Panc1 (cell line): ENCODE measurements at regions not wholly inside any gene's neighbourhood (a gene's known extent, or its start where the extent isn't known, plus 50 kb on each side); places are given as distances from the start of the nearest gene placed in this dataset.

Experiments
- ATAC-seq: fragments of 200-7000 bp; cut with Tn5 transposase; 2 replicates; pipeline ENCODE4 v1.9.1; 2020; ENCODE audit warnings: mild to moderate bottlenecking, moderate library complexity
- BruUV-seq: library from RNA; stranded (reverse); fragments of 400-500 nt; replicated peaks from 2 replicates; lab custom pipeline; 2021; lab: Mats Ljungman, UMichigan
- CTCF ChIA-PET: fragments of 300-600 bp; sonication (Branson Sonifier 250); formaldehyde crosslinking; loops from one replicate; lab custom pipeline; 2022; ENCODE audit warnings: antibody characterized with exemption; lab: Charles Lee
- POLR2A ChIA-PET: fragments of 300-600 bp; sonication (Branson Sonifier 250); formaldehyde crosslinking; loops from one replicate; lab custom pipeline; 2022; ENCODE audit warnings: antibody characterized with exemption; lab: Charles Lee
- DNase-seq: peaks from one replicate; pipeline ENCODE4 v3.0.0-alpha.2; 2010; ENCODE audit warnings: low read depth, low spot score
- H3K27ac ChIP-seq: 2 replicates; pipeline ENCODE4 v1.5.1; 2011; ENCODE audit warnings: mild to moderate bottlenecking, low read length, inconsistent platforms
- H3K27me3 ChIP-seq: fragments of 200-500 bp; sonication (Bioruptor generic); 2 replicates; pipeline ENCODE4 v1.6.0; 2014; ENCODE audit warnings: low read length, inconsistent platforms; ENCODE audit not compliant: control insufficient read depth, insufficient read depth
- H3K36me3 ChIP-seq: fragments of 200-500 bp; sonication (Bioruptor generic); 2 replicates; pipeline ENCODE4 v1.5.1; 2014; ENCODE audit warnings: inconsistent platforms, mild to moderate bottlenecking, low read length, moderate library complexity; ENCODE audit not compliant: control insufficient read depth, insufficient read depth
- H3K4me1 ChIP-seq: 2 replicates; pipeline ENCODE4 v1.5.1; 2011; ENCODE audit warnings: inconsistent platforms, mild to moderate bottlenecking, low read length, moderate library complexity; ENCODE audit not compliant: control insufficient read depth, insufficient read depth
- H3K4me3 ChIP-seq, 2 experiments: 2 replicates each; pipeline ENCODE4 v1.5.1; 2011 to 2012; ENCODE audit warnings: low read depth in 2 of 2, low read length in 2 of 2, mild to moderate bottlenecking in 2 of 2, inconsistent platforms in 1 of 2, moderate library complexity in 1 of 2
- H3K9me3 ChIP-seq: fragments of 200-500 bp; sonication (Bioruptor generic); 2 replicates; pipeline ENCODE4 v1.5.1; 2014; ENCODE audit warnings: low read depth, mild to moderate bottlenecking, inconsistent platforms, low read length, moderate library complexity; ENCODE audit not compliant: control insufficient read depth, insufficient read depth
- CTCF ChIP-seq: fragments of 450-650 bp; IDR thresholded peaks from 2 replicates; pipeline ENCODE4 v1.5.1; 2017; ENCODE audit warnings: mild to moderate bottlenecking
- POLR2AphosphoS5 ChIP-seq: IDR thresholded peaks from 2 replicates; pipeline ENCODE4 v1.6.1; 2012; ENCODE audit warnings: mild to moderate bottlenecking, low read depth, low read length, moderate library complexity
- SIN3A ChIP-seq: IDR thresholded peaks from 2 replicates; pipeline ENCODE4 v1.6.1; 2012; ENCODE audit warnings: low read depth, mild to moderate bottlenecking, low read length, moderate library complexity, borderline replicate concordance; ENCODE audit not compliant: insufficient read depth
- TCF7L2 ChIP-seq: IDR thresholded peaks from 2 replicates; pipeline ENCODE4 v1.6.1; 2011; ENCODE audit warnings: mild to moderate bottlenecking, low read depth, low read length, inconsistent platforms
- in situ Hi-C: cut with HindIII; loops from 2 replicates; pipeline ENCODE4 v1.10.0; 2016; ENCODE audit warnings: low sequenced_read_pairs, low pct_unique_long_range_greater_than_20kb
- intact Hi-C: fragments of 100-400 bp; cut with micrococcal nuclease; formaldehyde crosslinking; loops from one replicate; pipeline ENCODE4 v1.10.0; 2022; ENCODE audit not compliant: unreplicated experiment
- TF ChIP-seq, protein P1 (sequence below), 2 experiments: IDR thresholded peaks; 2 replicates each; pipeline ENCODE4 v1.6.1; 2011 to 2012; ENCODE audit warnings: low read depth in 2 of 2, control low read depth in 1 of 2, low read length in 1 of 2, mild to moderate bottlenecking in 1 of 2, moderate library complexity in 1 of 2; ENCODE audit not compliant: insufficient read depth in 1 of 2

DNA sequence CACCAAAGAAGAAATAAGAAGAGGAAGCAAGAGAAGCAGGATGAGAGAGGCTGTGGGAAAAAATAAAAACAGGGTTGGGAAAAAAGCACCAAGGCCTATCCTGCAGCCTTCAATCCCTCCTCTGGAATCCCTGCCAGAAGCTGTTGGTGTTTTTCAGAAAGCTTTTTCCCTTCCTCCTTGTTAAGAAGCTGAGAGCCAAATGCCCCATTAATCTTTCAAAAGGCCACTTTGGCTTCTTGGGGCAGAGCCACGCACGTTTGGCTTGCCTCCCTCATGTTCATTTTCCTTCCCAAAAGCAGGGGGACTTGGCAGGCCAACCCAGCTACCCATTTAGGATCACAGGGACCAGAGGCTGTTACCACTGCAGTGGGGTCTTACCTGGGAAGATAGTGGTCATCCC lies 365.3 kb downstream of the NUAK1 start:
- Histone ChIP-seq H3K27me3 (no peaks in the 10 kb centered on the region), H3K27ac (no peak overlapping the region; the same call in 1 of the 2 replicates), H3K9me3 (no peaks in the 10 kb centered on the region), H3K36me3 (no peaks in the 10 kb centered on the region), H3K4me1 (no peaks in the 10 kb centered on the region), H3K4me3 (no peak overlapping the region)
- no TSS peak for BruUV-seq
- DNase-seq (no peak), ATAC-seq (no peak)
- TF ChIP-seq, protein P1, sequence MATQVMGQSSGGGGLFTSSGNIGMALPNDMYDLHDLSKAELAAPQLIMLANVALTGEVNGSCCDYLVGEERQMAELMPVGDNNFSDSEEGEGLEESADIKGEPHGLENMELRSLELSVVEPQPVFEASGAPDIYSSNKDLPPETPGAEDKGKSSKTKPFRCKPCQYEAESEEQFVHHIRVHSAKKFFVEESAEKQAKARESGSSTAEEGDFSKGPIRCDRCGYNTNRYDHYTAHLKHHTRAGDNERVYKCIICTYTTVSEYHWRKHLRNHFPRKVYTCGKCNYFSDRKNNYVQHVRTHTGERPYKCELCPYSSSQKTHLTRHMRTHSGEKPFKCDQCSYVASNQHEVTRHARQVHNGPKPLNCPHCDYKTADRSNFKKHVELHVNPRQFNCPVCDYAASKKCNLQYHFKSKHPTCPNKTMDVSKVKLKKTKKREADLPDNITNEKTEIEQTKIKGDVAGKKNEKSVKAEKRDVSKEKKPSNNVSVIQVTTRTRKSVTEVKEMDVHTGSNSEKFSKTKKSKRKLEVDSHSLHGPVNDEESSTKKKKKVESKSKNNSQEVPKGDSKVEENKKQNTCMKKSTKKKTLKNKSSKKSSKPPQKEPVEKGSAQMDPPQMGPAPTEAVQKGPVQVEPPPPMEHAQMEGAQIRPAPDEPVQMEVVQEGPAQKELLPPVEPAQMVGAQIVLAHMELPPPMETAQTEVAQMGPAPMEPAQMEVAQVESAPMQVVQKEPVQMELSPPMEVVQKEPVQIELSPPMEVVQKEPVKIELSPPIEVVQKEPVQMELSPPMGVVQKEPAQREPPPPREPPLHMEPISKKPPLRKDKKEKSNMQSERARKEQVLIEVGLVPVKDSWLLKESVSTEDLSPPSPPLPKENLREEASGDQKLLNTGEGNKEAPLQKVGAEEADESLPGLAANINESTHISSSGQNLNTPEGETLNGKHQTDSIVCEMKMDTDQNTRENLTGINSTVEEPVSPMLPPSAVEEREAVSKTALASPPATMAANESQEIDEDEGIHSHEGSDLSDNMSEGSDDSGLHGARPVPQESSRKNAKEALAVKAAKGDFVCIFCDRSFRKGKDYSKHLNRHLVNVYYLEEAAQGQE (IDR thresholded peaks at IDR 0.05; ENCODE audit: insufficient read depth in 1 of 2, low read depth in 2 of 2, low read length in 1 of 2) = no peak
- no peak for TF ChIP-seq SIN3A
- no peak for TF ChIP-seq TCF7L2
- no peak for TF ChIP-seq POLR2AphosphoS5
- no peak for TF ChIP-seq CTCF
- CTCF ChIA-PET = interaction anchor here (0.6 to 1.0 kb wide), 2 partner anchors 377 to 450 kb away, joined by 3 to 5 read pairs; no protein-coding TSS in a partner anchor
- POLR2A ChIA-PET = no interaction called here
- intact Hi-C loops = no loop called here
- in situ Hi-C loops = no loop called here

- in situ Hi-C loops (no loop called here), intact Hi-C loops (no loop called here)
- Histone ChIP-seq H3K27me3 (no peaks in the 10 kb centered on the region), H3K9me3 (no peaks in the 10 kb centered on the region), H3K4me3 (no peak overlapping the region), H3K4me1 (no peaks in the 10 kb centered on the region), H3K36me3 (no peaks in the 10 kb centered on the region), H3K27ac (no peak overlapping the region)
- DNase-seq = no peak
- TF ChIP-seq, protein P1 (IDR thresholded peaks at IDR 0.05; ENCODE audit: insufficient read depth in 1 of 2, low read depth in 2 of 2, low read length in 1 of 2) = no peak
- TF ChIP-seq POLR2AphosphoS5 (no peak), SIN3A (no peak), TCF7L2 (no peak), CTCF (no peak)
- no peak for ATAC-seq
- CTCF ChIA-PET = interaction anchor here (1.0 kb wide), 1 partner anchor 450 kb away, joined by 3 read pairs; no protein-coding TSS in a partner anchor
- no TSS peak for BruUV-seq
- POLR2A ChIA-PET = no interaction called here
Measured at GRCh38 chr12:105774037-105774436, 364.7 kb downstream of the NUAK1 start.
